WTC11 (cell line): ENCODE measurements at regions not wholly inside any gene's neighbourhood (a gene's known extent, or its start where the extent isn't known, plus 50 kb on each side); places are given as distances from the start of the nearest gene placed in this dataset.

Experiments
- CTCF ChIP-seq: fragments of 200-600 bp; IDR thresholded peaks from 2 replicates; pipeline ENCODE4 v1.8.0; 2022; ENCODE audit warnings: antibody characterized with exemption
- FOXK1 ChIP-seq: sonication (generic); formaldehyde crosslinking; IDR thresholded peaks from 2 replicates; pipeline ENCODE4 v1.8.0; 2022; ENCODE audit warnings: mild to moderate bottlenecking, moderate library complexity, missing genetic modification reagents
- NFYB ChIP-seq: sonication (generic); formaldehyde crosslinking; conservative IDR thresholded peaks from 2 replicates; pipeline ENCODE4 v1.8.0; 2022; ENCODE audit warnings: low read depth, missing genetic modification reagents
- TF ChIP-seq, protein P1 (sequence below): sonication (generic); formaldehyde crosslinking; IDR thresholded peaks from 2 replicates; pipeline ENCODE4 v1.8.1; 2023; ENCODE audit warnings: mild to moderate bottlenecking, missing genetic modification reagents, moderate library complexity

DNA sequence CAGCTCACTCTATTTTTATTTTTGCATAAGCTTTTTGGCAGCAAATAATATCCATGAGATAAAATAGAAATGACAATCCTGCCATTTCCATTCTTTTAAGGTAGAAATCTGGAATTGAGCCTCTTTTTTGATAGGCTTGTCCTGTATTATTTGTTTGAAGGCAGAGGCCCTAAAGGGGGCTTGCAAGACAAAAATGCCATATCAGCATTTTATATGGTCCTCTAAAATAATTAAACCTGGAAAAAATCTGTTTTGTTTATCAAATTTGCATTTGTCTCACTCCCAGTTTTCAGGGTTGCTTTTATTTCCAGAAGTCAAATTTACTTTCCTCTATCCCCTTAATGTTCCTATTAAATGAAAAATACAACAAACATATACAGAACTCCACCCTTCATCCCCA lies 134.9 kb upstream of the GAP43 start:
- TF ChIP-seq, protein P1, sequence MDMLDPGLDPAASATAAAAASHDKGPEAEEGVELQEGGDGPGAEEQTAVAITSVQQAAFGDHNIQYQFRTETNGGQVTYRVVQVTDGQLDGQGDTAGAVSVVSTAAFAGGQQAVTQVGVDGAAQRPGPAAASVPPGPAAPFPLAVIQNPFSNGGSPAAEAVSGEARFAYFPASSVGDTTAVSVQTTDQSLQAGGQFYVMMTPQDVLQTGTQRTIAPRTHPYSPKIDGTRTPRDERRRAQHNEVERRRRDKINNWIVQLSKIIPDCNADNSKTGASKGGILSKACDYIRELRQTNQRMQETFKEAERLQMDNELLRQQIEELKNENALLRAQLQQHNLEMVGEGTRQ = no peak
- no peak for TF ChIP-seq NFYB (CRISPR knock-in tag)
- TF ChIP-seq CTCF = no peak
- no peak for TF ChIP-seq FOXK1 (CRISPR knock-in tag)
